Common myeloid progenitor, CD34-positive (primary cell): ENCODE measurements at regions not wholly inside any gene's neighbourhood (a gene's known extent, or its start where the extent isn't known, plus 50 kb on each side); places are given as distances from the start of the nearest gene placed in this dataset.

Source experiments
- CTCF ChIA-PET: fragments of 350-600 bp; sonication (Branson Sonifier 250); formaldehyde crosslinking; loops from one replicate; lab custom pipeline; 2021; ENCODE audit warnings: antibody characterized with exemption; lab: Charles Lee
- POLR2A ChIA-PET: fragments of 350-600 bp; sonication (Branson Sonifier 250); formaldehyde crosslinking; loops from one replicate; lab custom pipeline; 2021; ENCODE audit warnings: antibody characterized with exemption; lab: Charles Lee
- DNase-seq, 3 donors: peaks; one replicate each; pipeline versions ENCODE4 v3.0.0 to v3.0.0-alpha.2; 2013
- H3K27ac ChIP-seq, 2 experiments: 1 replicate in 1 of 2; 2 replicates in 1 of 2; pipeline ENCODE4 v1.7.0; 2013; ENCODE audit warnings: inconsistent platforms in 2 of 2, low read length in 2 of 2, mild to moderate bottlenecking in 2 of 2, low read depth in 1 of 2, moderate library complexity in 1 of 2; ENCODE audit not compliant: severe bottlenecking in 2 of 2, insufficient read depth in 1 of 2, poor library complexity in 1 of 2
- H3K27me3 ChIP-seq, 5 experiments: replicated peaks in 2 of 5; 1 replicate in 3 of 5; 2 replicates in 2 of 5; pipeline versions ENCODE4 v1.6.1 to v1.7.0; 2013; ENCODE audit warnings: low read length in 4 of 5, mild to moderate bottlenecking in 2 of 5, moderate library complexity in 2 of 5, inconsistent platforms in 1 of 5; ENCODE audit not compliant: insufficient read depth in 5 of 5, control insufficient read depth in 4 of 5
- H3K36me3 ChIP-seq, 4 experiments: 1 replicate in 2 of 4; 2 replicates in 2 of 4; pipeline versions ENCODE4 v1.6.1 to v1.7.0; 2013; ENCODE audit warnings: low read length in 3 of 4, control low read depth in 1 of 4, mild to moderate bottlenecking in 1 of 4; ENCODE audit not compliant: control insufficient read depth in 4 of 4, insufficient read depth in 4 of 4
- H3K4me1 ChIP-seq, 4 experiments: 1 replicate in 3 of 4; 2 replicates in 1 of 4; pipeline versions ENCODE4 v1.6.1 to v1.7.1; 2013; ENCODE audit warnings: low read length in 3 of 4, mild to moderate bottlenecking in 3 of 4, control low read depth in 1 of 4, inconsistent platforms in 1 of 4, moderate library complexity in 1 of 4; ENCODE audit not compliant: control insufficient read depth in 4 of 4, insufficient read depth in 4 of 4; ENCODE audit errors: control extremely low read depth in 1 of 4
- H3K4me3 ChIP-seq, 7 experiments: 1 replicate in 4 of 7; 2 replicates in 3 of 7; pipeline versions ENCODE4 v1.5.1 to v1.7.0; 2013; ENCODE audit warnings: mild to moderate bottlenecking in 7 of 7, low read length in 6 of 7, moderate library complexity in 6 of 7, inconsistent platforms in 2 of 7, low read depth in 2 of 7, control low read depth in 1 of 7; ENCODE audit not compliant: insufficient read depth in 4 of 7, control insufficient read depth in 1 of 7; ENCODE audit errors: extremely low read depth in 1 of 7
- H3K9me3 ChIP-seq, 5 experiments: 1 replicate in 4 of 5; 2 replicates in 1 of 5; pipeline versions ENCODE4 v1.6.1 to v1.7.1; 2013; ENCODE audit warnings: low read length in 4 of 5, mild to moderate bottlenecking in 2 of 5, inconsistent platforms in 1 of 5, low read depth in 1 of 5, moderate library complexity in 1 of 5; ENCODE audit not compliant: control insufficient read depth in 4 of 5, insufficient read depth in 2 of 5; ENCODE audit errors: control extremely low read depth in 1 of 5
- WGBS: methylation state at CpG from one replicate; pipeline ENCODE4 v1.1.5; 2013; ENCODE audit not compliant: insufficient coverage; 5-methylcytosine and 5-hydroxymethylcytosine counted together

DNA sequence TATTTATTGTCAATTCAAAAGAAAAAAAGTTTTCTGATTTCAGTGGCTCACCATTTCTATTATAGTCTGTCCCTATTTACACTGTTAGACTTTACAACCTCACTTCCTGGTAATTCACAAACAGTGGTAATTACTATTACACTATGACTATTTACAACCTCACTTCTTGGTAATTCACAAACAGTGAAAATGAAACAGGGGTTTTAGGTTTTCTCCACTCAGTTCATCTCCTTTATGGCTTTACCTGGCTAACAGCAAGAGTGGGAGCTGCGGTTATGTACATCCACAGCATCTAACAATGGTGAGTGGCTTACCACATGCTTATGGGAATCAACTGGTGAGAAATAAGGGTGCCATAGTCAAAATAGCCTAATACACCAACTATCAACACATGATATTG, 166.4 kb downstream of the CASP12 start:
- H3K27ac ChIP-seq = no peak overlapping the region
- WGBS = 78% methylated on average over 1 of the region's 1 CpG
- no peaks in the 10 kb centered on the region for H3K27me3 ChIP-seq
- POLR2A ChIA-PET = no interaction called here
- no peaks in the 10 kb centered on the region for H3K9me3 ChIP-seq
- CTCF ChIA-PET = no interaction called here
- peaks cover 0 to 5% (median 2%) of the 10 kb centered on the region in 4 experiments for H3K4me1 ChIP-seq
- DNase-seq = no peak
- no peak overlapping the region for H3K4me3 ChIP-seq
- H3K36me3 ChIP-seq = no peaks in the 10 kb centered on the region

DNA sequence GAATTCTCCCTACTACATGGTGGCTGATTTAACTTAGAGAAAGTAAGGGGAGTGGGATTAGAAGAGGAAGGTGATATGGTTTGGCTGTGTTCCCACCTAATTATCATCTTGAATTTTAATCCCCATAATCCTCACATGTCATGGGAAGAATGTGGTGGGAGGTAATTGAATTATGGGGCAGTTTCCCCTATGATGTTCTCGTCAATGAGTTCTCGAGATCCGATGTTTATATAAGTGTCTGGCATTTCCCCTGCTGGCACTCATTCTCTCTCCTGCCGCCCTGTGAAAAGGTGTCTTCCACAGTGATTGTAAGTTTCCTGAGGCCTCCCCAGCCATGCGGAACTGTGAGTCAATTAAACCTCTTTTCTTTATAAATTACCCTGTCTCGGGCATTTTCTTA, 169.3 kb downstream of the CASP12 start:
- Histone ChIP-seq H3K27ac (no peak overlapping the region), H3K4me3 (no peak overlapping the region), H3K27me3 (no peaks in the 10 kb centered on the region), H3K4me1 (peaks cover 0 to 4% (median 1%) of the 10 kb centered on the region in 4 experiments), H3K9me3 (no peaks in the 10 kb centered on the region), H3K36me3 (no peaks in the 10 kb centered on the region)
- ChIA-PET POLR2A (no interaction called here), CTCF (no interaction called here)
- WGBS = 100% methylated on average over 1 of the region's 6 CpGs
- no peak for DNase-seq

- H3K27ac ChIP-seq = no peak overlapping the region
- peaks cover 0 to 10% (median 3%) of the 10 kb centered on the region in 5 experiments for H3K9me3 ChIP-seq
- H3K27me3 ChIP-seq = no peaks in the 10 kb centered on the region
- no peak overlapping the region for H3K4me3 ChIP-seq
- DNase-seq = no peak
- ChIA-PET CTCF (no interaction called here), POLR2A (no interaction called here)
- H3K36me3 ChIP-seq = no peaks in the 10 kb centered on the region
- peaks cover 0 to 4% (median 1%) of the 10 kb centered on the region in 4 experiments for H3K4me1 ChIP-seq
- 50% methylated on average over 2 of the region's 2 CpGs for whole genome bisulfite sequencing
Measured at GRCh38 chr11:104727768-104728167, 170.5 kb downstream of the CASP12 start.

DNA sequence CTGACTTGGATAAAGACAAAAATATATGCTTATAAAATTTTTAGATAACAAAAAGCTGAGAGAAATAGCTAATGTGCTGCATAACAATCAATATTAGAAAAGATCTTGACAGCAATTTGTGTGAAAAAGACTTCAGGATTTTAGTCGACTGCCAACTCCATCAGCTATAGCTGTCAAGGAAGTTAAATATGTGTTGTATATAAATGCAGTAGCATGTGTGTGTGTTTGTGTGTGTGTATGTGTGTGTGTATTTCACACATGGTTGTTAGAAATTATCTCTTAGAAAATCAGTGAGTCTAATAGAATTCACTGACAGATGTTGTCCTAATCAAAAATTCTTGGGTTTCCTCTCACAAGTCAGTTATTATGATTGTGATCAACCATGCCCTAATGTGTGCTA, 171.2 kb downstream of the CASP12 start:
- no peak overlapping the region for H3K4me3 ChIP-seq
- POLR2A ChIA-PET = no interaction called here
- CTCF ChIA-PET = no interaction called here
- peaks cover 0 to 10% (median 3%) of the 10 kb centered on the region in 5 experiments for H3K9me3 ChIP-seq
- no peak for DNase-seq
- H3K4me1 ChIP-seq = peaks cover 0 to 4% (median 1%) of the 10 kb centered on the region in 4 experiments
- H3K36me3 ChIP-seq = no peaks in the 10 kb centered on the region
- no peak overlapping the region for H3K27ac ChIP-seq
- H3K27me3 ChIP-seq = no peaks in the 10 kb centered on the region
- WGBS = no CpG with 5 or more reads among the region's 1 CpG

- 100% methylated on average over 1 of the region's 4 CpGs for WGBS
- Histone ChIP-seq H3K27ac (no peak overlapping the region), H3K36me3 (no peaks in the 10 kb centered on the region), H3K4me1 (peaks cover 0 to 4% (median 1%) of the 10 kb centered on the region in 4 experiments), H3K9me3 (peaks cover 0 to 12% (median 3%) of the 10 kb centered on the region in 5 experiments), H3K4me3 (no peak overlapping the region), H3K27me3 (no peaks in the 10 kb centered on the region)
- ChIA-PET CTCF (no interaction called here), POLR2A (no interaction called here)
- DNase-seq = no peak
Measured at GRCh38 chr11:104725796-104726408, 172.4 kb downstream of the CASP12 start.

- no peak overlapping the region for H3K27ac ChIP-seq
- ChIA-PET POLR2A (no interaction called here), CTCF (no interaction called here)
- H3K9me3 ChIP-seq = no peaks in the 10 kb centered on the region
- peaks cover 0 to 4% (median 0%) of the 10 kb centered on the region in 4 experiments for H3K4me1 ChIP-seq
- H3K4me3 ChIP-seq = no peak overlapping the region
- WGBS = no CpG with 5 or more reads among the region's 1 CpG
- no peaks in the 10 kb centered on the region for H3K27me3 ChIP-seq
- DNase-seq = no peak
- H3K36me3 ChIP-seq = no peaks in the 10 kb centered on the region
Measured at GRCh38 chr11:104713401-104713800, 184.9 kb downstream of the CASP12 start.

DNA sequence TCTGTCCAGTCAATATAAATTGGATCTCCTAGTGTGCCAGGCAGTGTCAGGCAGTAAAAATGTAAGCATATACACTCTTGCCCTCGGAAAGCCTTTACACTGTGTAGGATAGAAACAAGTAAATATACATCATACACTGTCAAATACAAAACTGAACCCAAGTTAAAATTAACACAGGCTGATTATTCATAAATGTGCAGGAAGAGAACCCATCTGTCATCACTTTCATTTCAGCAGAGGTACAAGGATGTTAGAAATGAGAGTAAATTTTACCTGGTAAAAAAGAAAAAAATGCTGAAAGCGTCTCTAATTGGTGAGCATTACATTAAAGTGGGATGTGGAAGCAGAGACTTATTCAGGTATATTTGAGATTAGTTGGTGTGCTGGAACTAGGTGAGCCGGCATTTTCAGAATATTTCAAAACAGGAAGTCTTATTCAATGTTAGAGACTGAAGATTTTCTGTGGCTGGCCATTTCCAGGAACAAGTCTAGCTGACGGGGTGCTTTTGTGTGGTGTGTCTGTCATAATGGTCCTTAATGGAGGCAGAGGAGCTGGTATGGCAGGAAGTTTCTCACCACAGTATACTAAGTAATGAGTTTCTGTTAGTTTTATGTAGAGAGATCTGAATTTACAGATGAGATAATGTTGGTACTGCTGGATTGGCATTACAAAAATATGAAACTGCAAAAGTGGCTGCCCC, 192.6 kb downstream of the CASP12 start:
- CTCF ChIA-PET = interaction anchor here (0.7 kb wide), 1 partner anchor 95 kb away, joined by 4 read pairs; no protein-coding TSS in a partner anchor
- peaks cover 13 to 41% (median 29%) of the 10 kb centered on the region in 4 experiments for H3K4me1 ChIP-seq
- H3K27ac ChIP-seq = peak overlapping the region; percentile 56 to 60
- no peaks in the 10 kb centered on the region for H3K9me3 ChIP-seq
- WGBS = 0% methylated on average over 3 of the region's 4 CpGs
- H3K27me3 ChIP-seq = no peaks in the 10 kb centered on the region
- peak overlapping the region in 6 of 7 experiments; percentile 26 to 62 (median 56) for H3K4me3 ChIP-seq
- no peaks in the 10 kb centered on the region for H3K36me3 ChIP-seq
- POLR2A ChIA-PET = no interaction called here
- DNase-seq = peak; percentile 82 to 98 (median 94)
